Tibial nerve (tissue), 3 donors: ENCODE measurements at regions not wholly inside any gene's neighbourhood (a gene's known extent, or its start where the extent isn't known, plus 50 kb on each side); places are given as distances from the start of the nearest gene placed in this dataset.

ENCODE experiments used
- CTCF ChIP-seq, 5 experiments: fragments of 200-600 bp in 3 of 5; fragments of 450-650 bp in 2 of 5; sonication (generic) in 3 of 5; IDR thresholded peaks; one replicate each; pipeline ENCODE4 v1.5.1; 2016 to 2019; ENCODE audit warnings: antibody characterized with exemption in 5 of 5, mild to moderate bottlenecking in 3 of 5, moderate library complexity in 2 of 5
- POLR2A ChIP-seq, 2 donors: fragments of 450-650 bp; IDR thresholded peaks; one replicate each; pipeline ENCODE4 v1.6.1; 2017; ENCODE audit warnings: antibody characterized with exemption in 2 of 2, mild to moderate bottlenecking in 2 of 2, moderate library complexity in 2 of 2

GRCh38 chr5:121497176-121497575 is 354.5 kb upstream of the FTMT start:
- TF ChIP-seq POLR2A (IDR thresholded peaks at IDR 0.05) (no peak), CTCF (IDR thresholded peaks at IDR 0.05) (no peak)
